ENCODE measurements at regions not wholly inside any gene's neighbourhood (a gene's known extent, or its start where the extent isn't known, plus 50 kb on each side); places are given as distances from the start of the nearest gene placed in this dataset.

- H4K20me1 ChIP-seq (ENCODE audit: insufficient read depth): no peaks in the 10 kb centered on the region
- no peaks in the 10 kb centered on the region for H3K9me3 ChIP-seq (ENCODE audit: low read length)
- H3K4me3 ChIP-seq (ENCODE audit: low read length): no peak overlapping the region
- no peaks in the 10 kb centered on the region for H3F3A ChIP-seq (ENCODE audit: insufficient read depth, low read length, poor library complexity, severe bottlenecking)
- no peak overlapping the region for H2AFZ ChIP-seq (ENCODE audit: low read depth, low read length)
- H3K79me2 ChIP-seq (replicated peaks; ENCODE audit: insufficient read depth, low read length): no peaks in the 10 kb centered on the region
- H3K9me2 ChIP-seq (ENCODE audit: insufficient read depth, low read length): no peaks in the 10 kb centered on the region
- no peaks in the 10 kb centered on the region for H3K27me3 ChIP-seq (ENCODE audit: insufficient read depth, low read depth, low read length)
- no peak overlapping the region for H3K27ac ChIP-seq (ENCODE audit: low read length)
- no peaks in the 10 kb centered on the region for H3K36me3 ChIP-seq (ENCODE audit: insufficient read depth, low read length)
- H3K9ac ChIP-seq (ENCODE audit: low read length): no peak overlapping the region
- TF ChIP-seq EZH2 (IDR thresholded peaks at IDR 0.05; ENCODE audit: borderline replicate concordance, insufficient read depth, low read length, poor library complexity, severe bottlenecking): no peak
- no peak for TF ChIP-seq TAF1 (IDR thresholded peaks at IDR 0.05; ENCODE audit: low read depth)
- no peak for TF ChIP-seq POLR2AphosphoS5 (IDR thresholded peaks at IDR 0.05)
- no peak for TF ChIP-seq REST (IDR thresholded peaks at IDR 0.05; ENCODE audit: borderline replicate concordance)
- no peak for TF ChIP-seq SMC3 (conservative IDR thresholded peaks at IDR 0.05; ENCODE audit: poor library complexity)
- TF ChIP-seq MXI1 (conservative IDR thresholded peaks at IDR 0.05; ENCODE audit: poor library complexity, severe bottlenecking): no peak
- no peak for TF ChIP-seq RAD21 (conservative IDR thresholded peaks at IDR 0.05)
- no peak for TF ChIP-seq EP300 (conservative IDR thresholded peaks at IDR 0.05; ENCODE audit: poor library complexity, severe bottlenecking)
- TF ChIP-seq, protein P1, sequence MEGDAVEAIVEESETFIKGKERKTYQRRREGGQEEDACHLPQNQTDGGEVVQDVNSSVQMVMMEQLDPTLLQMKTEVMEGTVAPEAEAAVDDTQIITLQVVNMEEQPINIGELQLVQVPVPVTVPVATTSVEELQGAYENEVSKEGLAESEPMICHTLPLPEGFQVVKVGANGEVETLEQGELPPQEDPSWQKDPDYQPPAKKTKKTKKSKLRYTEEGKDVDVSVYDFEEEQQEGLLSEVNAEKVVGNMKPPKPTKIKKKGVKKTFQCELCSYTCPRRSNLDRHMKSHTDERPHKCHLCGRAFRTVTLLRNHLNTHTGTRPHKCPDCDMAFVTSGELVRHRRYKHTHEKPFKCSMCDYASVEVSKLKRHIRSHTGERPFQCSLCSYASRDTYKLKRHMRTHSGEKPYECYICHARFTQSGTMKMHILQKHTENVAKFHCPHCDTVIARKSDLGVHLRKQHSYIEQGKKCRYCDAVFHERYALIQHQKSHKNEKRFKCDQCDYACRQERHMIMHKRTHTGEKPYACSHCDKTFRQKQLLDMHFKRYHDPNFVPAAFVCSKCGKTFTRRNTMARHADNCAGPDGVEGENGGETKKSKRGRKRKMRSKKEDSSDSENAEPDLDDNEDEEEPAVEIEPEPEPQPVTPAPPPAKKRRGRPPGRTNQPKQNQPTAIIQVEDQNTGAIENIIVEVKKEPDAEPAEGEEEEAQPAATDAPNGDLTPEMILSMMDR (IDR thresholded peaks at IDR 0.05; ENCODE audit: poor library complexity, severe bottlenecking): no peak
- no peak overlapping the region for H3K4me2 ChIP-seq (ENCODE audit: low read length)
Observed at GRCh38 chr9:86893811-86894490, 53.4 kb downstream of the GAS1 start.

DNA sequence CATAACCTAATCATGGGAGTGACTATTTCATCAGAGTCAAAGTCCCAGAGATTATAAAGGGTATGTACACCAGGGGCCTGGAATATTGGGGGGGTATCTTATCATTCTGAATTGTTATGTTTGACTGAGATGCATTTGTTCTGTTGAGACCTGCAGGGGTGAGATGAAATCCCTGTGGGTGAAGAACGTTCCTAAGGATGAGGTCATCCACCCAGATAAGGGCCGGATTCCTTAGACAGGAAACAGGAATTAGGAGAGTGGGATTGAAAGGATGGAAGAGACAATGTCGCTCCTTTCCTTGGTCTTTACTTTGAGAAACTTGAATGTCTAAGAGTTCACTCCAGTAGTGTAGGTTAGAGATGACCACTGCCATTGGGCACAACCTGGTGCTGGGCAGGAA lies 54.7 kb downstream of the GAS1 start:
- H3K79me2 ChIP-seq (replicated peaks; ENCODE audit: insufficient read depth, low read length): no peaks in the 10 kb centered on the region
- H3K9ac ChIP-seq (ENCODE audit: low read length): no peak overlapping the region
- no peaks in the 10 kb centered on the region for H3K9me2 ChIP-seq (ENCODE audit: insufficient read depth, low read length)
- no peaks in the 10 kb centered on the region for H3F3A ChIP-seq (ENCODE audit: insufficient read depth, low read length, poor library complexity, severe bottlenecking)
- TF ChIP-seq EZH2 (IDR thresholded peaks at IDR 0.05; ENCODE audit: borderline replicate concordance, insufficient read depth, low read length, poor library complexity, severe bottlenecking) (no peak), SMC3 (conservative IDR thresholded peaks at IDR 0.05; ENCODE audit: poor library complexity) (no peak), RAD21 (conservative IDR thresholded peaks at IDR 0.05) (no peak), POLR2AphosphoS5 (IDR thresholded peaks at IDR 0.05) (no peak), REST (IDR thresholded peaks at IDR 0.05; ENCODE audit: borderline replicate concordance) (no peak), TAF1 (IDR thresholded peaks at IDR 0.05; ENCODE audit: low read depth) (no peak), EP300 (conservative IDR thresholded peaks at IDR 0.05; ENCODE audit: poor library complexity, severe bottlenecking) (no peak), MXI1 (conservative IDR thresholded peaks at IDR 0.05; ENCODE audit: poor library complexity, severe bottlenecking) (no peak)
- TF ChIP-seq, protein P1 (IDR thresholded peaks at IDR 0.05; ENCODE audit: poor library complexity, severe bottlenecking): no peak
- H4K20me1 ChIP-seq (ENCODE audit: insufficient read depth): no peaks in the 10 kb centered on the region
- H3K36me3 ChIP-seq (ENCODE audit: insufficient read depth, low read length): no peaks in the 10 kb centered on the region
- no peaks in the 10 kb centered on the region for H3K27me3 ChIP-seq (ENCODE audit: insufficient read depth, low read depth, low read length)
- H3K27ac ChIP-seq (ENCODE audit: low read length): no peak overlapping the region
- no peak overlapping the region for H3K4me3 ChIP-seq (ENCODE audit: low read length)
- no peak overlapping the region for H3K4me2 ChIP-seq (ENCODE audit: low read length)
- no peaks in the 10 kb centered on the region for H3K9me3 ChIP-seq (ENCODE audit: low read length)
- H2AFZ ChIP-seq (ENCODE audit: low read depth, low read length): no peak overlapping the region

All from neural cell (in vitro differentiated cells).